GM10248 (cell line): ENCODE measurements at regions not wholly inside any gene's neighbourhood (a gene's known extent, or its start where the extent isn't known, plus 50 kb on each side); places are given as distances from the start of the nearest gene placed in this dataset.

ENCODE experiments used
- CTCF ChIA-PET: fragments of 300-600 bp; sonication (Branson Sonifier 250); formaldehyde crosslinking; extraction: SDS; loops from one replicate; lab custom pipeline; 2021; ENCODE audit warnings: antibody characterized with exemption; lab: Yijun Ruan, JAX
- POLR2A ChIA-PET: fragments of 350-650 bp; sonication (Branson Sonifier 250); formaldehyde crosslinking; extraction: SDS; loops from one replicate; lab custom pipeline; 2020; ENCODE audit warnings: antibody characterized with exemption; lab: Yijun Ruan, JAX
- DNase-seq: peaks from one replicate; pipeline ENCODE4 v3.0.0; 2012; ENCODE audit errors: extremely low spot score
- CTCF ChIP-seq: IDR thresholded peaks from 2 replicates; pipeline ENCODE4 v1.5.1; 2012; ENCODE audit warnings: mild to moderate bottlenecking, low read depth; ENCODE audit errors: extremely low read depth, missing control alignments, control extremely low read depth

- ChIA-PET POLR2A (no interaction called here), CTCF (interaction anchor here (1.2 to 1.3 kb wide), 2 partner anchors 24 to 43 kb away, joined by 3 read pairs; no protein-coding TSS in a partner anchor)
- no peak for TF ChIP-seq CTCF
- DNase-seq: no peak
Observed at GRCh38 chr3:74693251-74693650, 78.8 kb upstream of the CNTN3 start.

- CTCF ChIA-PET: no interaction called here
- POLR2A ChIA-PET: no interaction called here
- DNase-seq: no peak
- no peak for TF ChIP-seq CTCF
Observed at GRCh38 chr3:74691946-74692345, 77.5 kb upstream of the CNTN3 start.

- ChIA-PET POLR2A (no interaction called here), CTCF (no interaction called here)
- TF ChIP-seq CTCF: no peak
- DNase-seq: no peak
Observed at GRCh38 chr3:74673326-74673725, 58.9 kb upstream of the CNTN3 start.

GRCh38 chr3:74664606-74665005 is 50.1 kb upstream of the CNTN3 start:
- CTCF ChIA-PET: no interaction called here
- TF ChIP-seq CTCF: no peak
- no peak for DNase-seq
- POLR2A ChIA-PET: no interaction called here
